Panc1 (cell line): ENCODE measurements at regions not wholly inside any gene's neighbourhood (a gene's known extent, or its start where the extent isn't known, plus 50 kb on each side); places are given as distances from the start of the nearest gene placed in this dataset.

Experiments used
- ATAC-seq: fragments of 200-7000 bp; cut with Tn5 transposase; 2 replicates; pipeline ENCODE4 v1.9.1; 2020; ENCODE audit warnings: mild to moderate bottlenecking, moderate library complexity
- BruUV-seq: library from RNA; stranded (reverse); fragments of 400-500 nt; replicated peaks from 2 replicates; lab custom pipeline; 2021; lab: Mats Ljungman, UMichigan
- CTCF ChIA-PET: fragments of 300-600 bp; sonication (Branson Sonifier 250); formaldehyde crosslinking; loops from one replicate; lab custom pipeline; 2022; ENCODE audit warnings: antibody characterized with exemption; lab: Charles Lee
- POLR2A ChIA-PET: fragments of 300-600 bp; sonication (Branson Sonifier 250); formaldehyde crosslinking; loops from one replicate; lab custom pipeline; 2022; ENCODE audit warnings: antibody characterized with exemption; lab: Charles Lee
- DNase-seq: peaks from one replicate; pipeline ENCODE4 v3.0.0-alpha.2; 2010; ENCODE audit warnings: low read depth, low spot score
- H3K27ac ChIP-seq: 2 replicates; pipeline ENCODE4 v1.5.1; 2011; ENCODE audit warnings: mild to moderate bottlenecking, low read length, inconsistent platforms
- H3K27me3 ChIP-seq: fragments of 200-500 bp; sonication (Bioruptor generic); 2 replicates; pipeline ENCODE4 v1.6.0; 2014; ENCODE audit warnings: low read length, inconsistent platforms; ENCODE audit not compliant: control insufficient read depth, insufficient read depth
- H3K36me3 ChIP-seq: fragments of 200-500 bp; sonication (Bioruptor generic); 2 replicates; pipeline ENCODE4 v1.5.1; 2014; ENCODE audit warnings: inconsistent platforms, mild to moderate bottlenecking, low read length, moderate library complexity; ENCODE audit not compliant: control insufficient read depth, insufficient read depth
- H3K4me1 ChIP-seq: 2 replicates; pipeline ENCODE4 v1.5.1; 2011; ENCODE audit warnings: inconsistent platforms, mild to moderate bottlenecking, low read length, moderate library complexity; ENCODE audit not compliant: control insufficient read depth, insufficient read depth
- H3K4me3 ChIP-seq, 2 experiments: 2 replicates each; pipeline ENCODE4 v1.5.1; 2011 to 2012; ENCODE audit warnings: low read depth in 2 of 2, low read length in 2 of 2, mild to moderate bottlenecking in 2 of 2, inconsistent platforms in 1 of 2, moderate library complexity in 1 of 2
- H3K9me3 ChIP-seq: fragments of 200-500 bp; sonication (Bioruptor generic); 2 replicates; pipeline ENCODE4 v1.5.1; 2014; ENCODE audit warnings: low read depth, mild to moderate bottlenecking, inconsistent platforms, low read length, moderate library complexity; ENCODE audit not compliant: control insufficient read depth, insufficient read depth
- POLR2AphosphoS5 ChIP-seq: IDR thresholded peaks from 2 replicates; pipeline ENCODE4 v1.6.1; 2012; ENCODE audit warnings: mild to moderate bottlenecking, low read depth, low read length, moderate library complexity
- SIN3A ChIP-seq: IDR thresholded peaks from 2 replicates; pipeline ENCODE4 v1.6.1; 2012; ENCODE audit warnings: low read depth, mild to moderate bottlenecking, low read length, moderate library complexity, borderline replicate concordance; ENCODE audit not compliant: insufficient read depth
- TCF7L2 ChIP-seq: IDR thresholded peaks from 2 replicates; pipeline ENCODE4 v1.6.1; 2011; ENCODE audit warnings: mild to moderate bottlenecking, low read depth, low read length, inconsistent platforms
- in situ Hi-C: cut with HindIII; loops from 2 replicates; pipeline ENCODE4 v1.10.0; 2016; ENCODE audit warnings: low sequenced_read_pairs, low pct_unique_long_range_greater_than_20kb
- intact Hi-C: fragments of 100-400 bp; cut with micrococcal nuclease; formaldehyde crosslinking; loops from one replicate; pipeline ENCODE4 v1.10.0; 2022; ENCODE audit not compliant: unreplicated experiment
- TF ChIP-seq, protein P1 (sequence below): fragments of 450-650 bp; IDR thresholded peaks from 2 replicates; pipeline ENCODE4 v1.5.1; 2017; ENCODE audit warnings: mild to moderate bottlenecking
- TF ChIP-seq, protein P2 (sequence below), 2 experiments: IDR thresholded peaks; 2 replicates each; pipeline ENCODE4 v1.6.1; 2011 to 2012; ENCODE audit warnings: low read depth in 2 of 2, control low read depth in 1 of 2, low read length in 1 of 2, mild to moderate bottlenecking in 1 of 2, moderate library complexity in 1 of 2; ENCODE audit not compliant: insufficient read depth in 1 of 2

DNA sequence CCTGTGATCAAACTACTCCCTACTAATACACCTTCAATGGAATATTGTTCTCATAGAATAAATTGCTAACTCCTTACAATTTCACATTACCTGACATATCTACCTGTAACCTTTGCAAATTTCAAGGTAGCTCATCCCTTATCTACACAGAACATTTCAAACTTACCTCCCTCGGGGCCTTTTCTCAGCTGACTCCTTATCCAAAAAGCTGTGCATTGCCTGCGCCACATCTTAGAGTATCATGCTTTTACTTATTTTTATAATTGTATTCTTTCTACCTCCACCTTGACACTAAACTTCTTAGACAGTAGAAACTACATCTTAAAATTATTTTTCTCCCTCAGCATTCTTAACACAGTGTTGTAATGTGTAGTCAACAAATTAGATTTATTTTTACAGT lies 198.5 kb downstream of the FBXO8 start:
- Histone ChIP-seq H3K4me1 (no peaks in the 10 kb centered on the region), H3K36me3 (no peaks in the 10 kb centered on the region), H3K27ac (no peak overlapping the region), H3K9me3 (no peaks in the 10 kb centered on the region), H3K4me3 (no peak overlapping the region), H3K27me3 (no peaks in the 10 kb centered on the region)
- ChIA-PET CTCF (no interaction called here), POLR2A (no interaction called here)
- TF ChIP-seq, protein P1, sequence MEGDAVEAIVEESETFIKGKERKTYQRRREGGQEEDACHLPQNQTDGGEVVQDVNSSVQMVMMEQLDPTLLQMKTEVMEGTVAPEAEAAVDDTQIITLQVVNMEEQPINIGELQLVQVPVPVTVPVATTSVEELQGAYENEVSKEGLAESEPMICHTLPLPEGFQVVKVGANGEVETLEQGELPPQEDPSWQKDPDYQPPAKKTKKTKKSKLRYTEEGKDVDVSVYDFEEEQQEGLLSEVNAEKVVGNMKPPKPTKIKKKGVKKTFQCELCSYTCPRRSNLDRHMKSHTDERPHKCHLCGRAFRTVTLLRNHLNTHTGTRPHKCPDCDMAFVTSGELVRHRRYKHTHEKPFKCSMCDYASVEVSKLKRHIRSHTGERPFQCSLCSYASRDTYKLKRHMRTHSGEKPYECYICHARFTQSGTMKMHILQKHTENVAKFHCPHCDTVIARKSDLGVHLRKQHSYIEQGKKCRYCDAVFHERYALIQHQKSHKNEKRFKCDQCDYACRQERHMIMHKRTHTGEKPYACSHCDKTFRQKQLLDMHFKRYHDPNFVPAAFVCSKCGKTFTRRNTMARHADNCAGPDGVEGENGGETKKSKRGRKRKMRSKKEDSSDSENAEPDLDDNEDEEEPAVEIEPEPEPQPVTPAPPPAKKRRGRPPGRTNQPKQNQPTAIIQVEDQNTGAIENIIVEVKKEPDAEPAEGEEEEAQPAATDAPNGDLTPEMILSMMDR, result no peak
- no peak for TF ChIP-seq SIN3A
- TF ChIP-seq, protein P2, sequence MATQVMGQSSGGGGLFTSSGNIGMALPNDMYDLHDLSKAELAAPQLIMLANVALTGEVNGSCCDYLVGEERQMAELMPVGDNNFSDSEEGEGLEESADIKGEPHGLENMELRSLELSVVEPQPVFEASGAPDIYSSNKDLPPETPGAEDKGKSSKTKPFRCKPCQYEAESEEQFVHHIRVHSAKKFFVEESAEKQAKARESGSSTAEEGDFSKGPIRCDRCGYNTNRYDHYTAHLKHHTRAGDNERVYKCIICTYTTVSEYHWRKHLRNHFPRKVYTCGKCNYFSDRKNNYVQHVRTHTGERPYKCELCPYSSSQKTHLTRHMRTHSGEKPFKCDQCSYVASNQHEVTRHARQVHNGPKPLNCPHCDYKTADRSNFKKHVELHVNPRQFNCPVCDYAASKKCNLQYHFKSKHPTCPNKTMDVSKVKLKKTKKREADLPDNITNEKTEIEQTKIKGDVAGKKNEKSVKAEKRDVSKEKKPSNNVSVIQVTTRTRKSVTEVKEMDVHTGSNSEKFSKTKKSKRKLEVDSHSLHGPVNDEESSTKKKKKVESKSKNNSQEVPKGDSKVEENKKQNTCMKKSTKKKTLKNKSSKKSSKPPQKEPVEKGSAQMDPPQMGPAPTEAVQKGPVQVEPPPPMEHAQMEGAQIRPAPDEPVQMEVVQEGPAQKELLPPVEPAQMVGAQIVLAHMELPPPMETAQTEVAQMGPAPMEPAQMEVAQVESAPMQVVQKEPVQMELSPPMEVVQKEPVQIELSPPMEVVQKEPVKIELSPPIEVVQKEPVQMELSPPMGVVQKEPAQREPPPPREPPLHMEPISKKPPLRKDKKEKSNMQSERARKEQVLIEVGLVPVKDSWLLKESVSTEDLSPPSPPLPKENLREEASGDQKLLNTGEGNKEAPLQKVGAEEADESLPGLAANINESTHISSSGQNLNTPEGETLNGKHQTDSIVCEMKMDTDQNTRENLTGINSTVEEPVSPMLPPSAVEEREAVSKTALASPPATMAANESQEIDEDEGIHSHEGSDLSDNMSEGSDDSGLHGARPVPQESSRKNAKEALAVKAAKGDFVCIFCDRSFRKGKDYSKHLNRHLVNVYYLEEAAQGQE (IDR thresholded peaks at IDR 0.05; ENCODE audit: insufficient read depth in 1 of 2, low read depth in 2 of 2, low read length in 1 of 2), result no peak
- no peak for TF ChIP-seq TCF7L2
- no peak for TF ChIP-seq POLR2AphosphoS5
- intact Hi-C loops (no loop called here), in situ Hi-C loops (no loop called here)
- DNase-seq, result no peak
- no TSS peak for BruUV-seq
- no peak for ATAC-seq

DNA sequence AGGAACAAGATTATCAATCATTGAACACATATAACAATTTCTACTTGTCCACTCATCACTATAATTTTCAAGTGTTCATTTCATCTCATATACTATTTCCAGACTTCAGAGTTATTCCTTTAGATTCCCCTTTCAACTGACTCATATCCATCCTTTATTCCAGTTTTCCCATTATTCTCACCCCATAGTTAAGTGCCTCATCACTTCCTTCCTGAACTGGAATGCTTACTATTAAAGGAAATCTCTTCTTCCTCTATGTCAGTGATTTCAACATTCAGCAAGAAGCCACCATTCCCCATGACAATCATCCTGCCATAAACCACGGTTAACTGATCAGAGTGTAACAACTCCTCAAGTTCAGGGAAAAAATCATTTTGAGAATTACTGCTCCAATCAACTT lies 198.9 kb downstream of the FBXO8 start:
- ChIA-PET CTCF (no interaction called here), POLR2A (no interaction called here)
- H3K4me1 ChIP-seq, result no peaks in the 10 kb centered on the region
- in situ Hi-C loops, result no loop called here
- BruUV-seq, result no TSS peak
- intact Hi-C loops, result no loop called here
- H3K36me3 ChIP-seq, result no peaks in the 10 kb centered on the region
- no peaks in the 10 kb centered on the region for H3K27me3 ChIP-seq
- no peak for ATAC-seq
- DNase-seq, result no peak
- TF ChIP-seq, protein P2 (IDR thresholded peaks at IDR 0.05; ENCODE audit: insufficient read depth in 1 of 2, low read depth in 2 of 2, low read length in 1 of 2), result no peak
- TF ChIP-seq SIN3A, result no peak
- TF ChIP-seq POLR2AphosphoS5, result no peak
- TF ChIP-seq, protein P1, result no peak
- no peak for TF ChIP-seq TCF7L2
- H3K9me3 ChIP-seq, result no peaks in the 10 kb centered on the region
- H3K4me3 ChIP-seq, result no peak overlapping the region
- H3K27ac ChIP-seq, result no peak overlapping the region
